HG02610 (cell line): ENCODE measurements at regions not wholly inside any gene's neighbourhood (a gene's known extent, or its start where the extent isn't known, plus 50 kb on each side); places are given as distances from the start of the nearest gene placed in this dataset.

Source experiments
- ATAC-seq: cut with Tn5 transposase; IDR thresholded peaks from one replicate; pipeline ENCODE4 v1.9.1; 2021; ENCODE audit warnings: mild to moderate bottlenecking, moderate library complexity; ENCODE audit not compliant: unreplicated experiment

GRCh38 chr2:168338803-168339437 is 91.5 kb upstream of the STK39 start:
- ATAC-seq, result no peak

GRCh38 chr2:168340931-168341330 is 93.5 kb upstream of the STK39 start:
- no peak for ATAC-seq

GRCh38 chr2:168343586-168343985 is 96.2 kb upstream of the STK39 start:
- no peak for ATAC-seq

GRCh38 chr2:168344706-168345105 is 97.3 kb upstream of the STK39 start:
- ATAC-seq, result no peak

GRCh38 chr2:168345601-168346000 is 98.2 kb upstream of the STK39 start:
- peak; percentile 28 for ATAC-seq

- ATAC-seq, result peak; percentile 68
Observed at GRCh38 chr2:168346725-168347477, 99.5 kb upstream of the STK39 start.

GRCh38 chr2:168348076-168348475 is 100.7 kb upstream of the STK39 start:
- peak; percentile 56 for ATAC-seq

- ATAC-seq, result no peak
Observed at GRCh38 chr2:168350380-168350779, 103.0 kb upstream of the STK39 start.

- ATAC-seq, result no peak
Observed at GRCh38 chr2:168353251-168353650, 102.8 kb upstream of the CERS6 start.

GRCh38 chr2:168354499-168354898 is 101.6 kb upstream of the CERS6 start:
- ATAC-seq, result no peak

GRCh38 chr2:168355121-168355520 is 101.0 kb upstream of the CERS6 start:
- ATAC-seq, result no peak

GRCh38 chr2:168355779-168356476 is 100.1 kb upstream of the CERS6 start:
- ATAC-seq, result no peak

GRCh38 chr2:168356477-168356835 is 99.6 kb upstream of the CERS6 start:
- no peak for ATAC-seq

GRCh38 chr2:168357797-168358472 is 98.1 kb upstream of the CERS6 start:
- ATAC-seq, result peak; percentile 61

GRCh38 chr2:168359082-168359481 is 97.0 kb upstream of the CERS6 start:
- ATAC-seq, result no peak

GRCh38 chr2:168363347-168364092 is 92.6 kb upstream of the CERS6 start:
- peak; percentile 48 for ATAC-seq

- ATAC-seq, result no peak
Observed at GRCh38 chr2:168365094-168365621, 90.9 kb upstream of the CERS6 start.

GRCh38 chr2:168369031-168369430 is 87.0 kb upstream of the CERS6 start:
- ATAC-seq, result no peak

GRCh38 chr2:168371273-168372019 is 84.6 kb upstream of the CERS6 start:
- peak; percentile 46 for ATAC-seq

- ATAC-seq, result no peak
Observed at GRCh38 chr2:168373468-168373867, 82.6 kb upstream of the CERS6 start.
